ENCODE measurements at regions not wholly inside any gene's neighbourhood (a gene's known extent, or its start where the extent isn't known, plus 50 kb on each side); places are given as distances from the start of the nearest gene placed in this dataset.

DNA sequence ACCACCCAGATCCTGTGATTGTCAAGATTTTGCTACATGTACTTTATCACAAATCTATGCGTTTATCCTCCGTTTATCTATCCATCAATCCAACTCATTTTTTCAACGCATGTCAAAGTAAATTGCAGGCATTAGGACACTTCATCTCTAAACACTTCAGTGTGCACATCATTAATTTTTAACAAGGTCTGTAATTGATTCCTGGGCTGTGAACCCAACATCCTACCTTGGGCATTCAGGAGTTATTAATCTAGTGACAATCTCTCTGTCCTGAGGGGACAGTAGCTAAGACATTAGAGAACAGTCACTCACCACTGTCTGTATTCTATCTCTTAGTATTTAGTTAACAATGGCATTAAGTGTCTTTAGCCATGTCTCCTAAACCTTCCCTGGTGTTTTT, 264.7 kb downstream of the SOX9 start:
- TF ChIP-seq, protein P1, sequence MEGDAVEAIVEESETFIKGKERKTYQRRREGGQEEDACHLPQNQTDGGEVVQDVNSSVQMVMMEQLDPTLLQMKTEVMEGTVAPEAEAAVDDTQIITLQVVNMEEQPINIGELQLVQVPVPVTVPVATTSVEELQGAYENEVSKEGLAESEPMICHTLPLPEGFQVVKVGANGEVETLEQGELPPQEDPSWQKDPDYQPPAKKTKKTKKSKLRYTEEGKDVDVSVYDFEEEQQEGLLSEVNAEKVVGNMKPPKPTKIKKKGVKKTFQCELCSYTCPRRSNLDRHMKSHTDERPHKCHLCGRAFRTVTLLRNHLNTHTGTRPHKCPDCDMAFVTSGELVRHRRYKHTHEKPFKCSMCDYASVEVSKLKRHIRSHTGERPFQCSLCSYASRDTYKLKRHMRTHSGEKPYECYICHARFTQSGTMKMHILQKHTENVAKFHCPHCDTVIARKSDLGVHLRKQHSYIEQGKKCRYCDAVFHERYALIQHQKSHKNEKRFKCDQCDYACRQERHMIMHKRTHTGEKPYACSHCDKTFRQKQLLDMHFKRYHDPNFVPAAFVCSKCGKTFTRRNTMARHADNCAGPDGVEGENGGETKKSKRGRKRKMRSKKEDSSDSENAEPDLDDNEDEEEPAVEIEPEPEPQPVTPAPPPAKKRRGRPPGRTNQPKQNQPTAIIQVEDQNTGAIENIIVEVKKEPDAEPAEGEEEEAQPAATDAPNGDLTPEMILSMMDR (IDR thresholded peaks at IDR 0.05): no peak
- no peak for TF ChIP-seq POLR2A (IDR thresholded peaks at IDR 0.05)

All from testis (tissue), 2 donors.